SK-N-SH treated with all-trans-retinoic acid at 6 μM for 48 hours (cell line): ENCODE measurements at regions not wholly inside any gene's neighbourhood (a gene's known extent, or its start where the extent isn't known, plus 50 kb on each side); places are given as distances from the start of the nearest gene placed in this dataset.

Experiments
- ATAC-seq: fragments of 200-7000 bp; cut with Tn5 transposase; 3 replicates; pipeline ENCODE4 v1.9.1; 2020; ENCODE audit warnings: mild to moderate bottlenecking, moderate library complexity
- ARNTL ChIP-seq: fragments of 450-650 bp; formaldehyde crosslinking; IDR thresholded peaks from 2 replicates; pipeline ENCODE4 v1.5.0; 2020; ENCODE audit warnings: low read depth, mild to moderate bottlenecking, moderate library complexity, borderline replicate concordance
- BACH2 ChIP-seq: fragments of 250-450 bp; sonication (Bioruptor Pico); IDR thresholded peaks from 2 replicates; pipeline ENCODE4 v1.9.0; 2021; ENCODE audit warnings: mild to moderate bottlenecking, borderline replicate concordance
- CREB5 ChIP-seq: fragments of 250-450 bp; sonication (Bioruptor Pico); IDR thresholded peaks from 2 replicates; pipeline ENCODE4 v1.5.1; 2020; ENCODE audit warnings: low read depth, mild to moderate bottlenecking, moderate library complexity
- CSDC2 ChIP-seq: fragments of 250-450 bp; sonication (Bioruptor Pico); IDR thresholded peaks from 2 replicates; pipeline ENCODE4 v1.5.0; 2020; ENCODE audit warnings: mild to moderate bottlenecking, moderate library complexity
- ESRRG ChIP-seq: fragments of 250-450 bp; sonication (Bioruptor Pico); IDR thresholded peaks from 2 replicates; pipeline ENCODE4 v1.6.1; 2021; ENCODE audit warnings: mild to moderate bottlenecking
- ISL1 ChIP-seq: fragments of 250-450 bp; sonication (Bioruptor Pico); IDR thresholded peaks from 2 replicates; pipeline ENCODE4 v2.1.2; 2022; ENCODE audit warnings: mild to moderate bottlenecking, moderate library complexity
- OSR1 ChIP-seq: fragments of 250-450 bp; sonication (Bioruptor Pico); IDR thresholded peaks from 2 replicates; pipeline ENCODE4 v1.8.0; 2022; ENCODE audit warnings: moderate library complexity, mild to moderate bottlenecking, inconsistent platforms
- PATZ1 ChIP-seq: fragments of 250-450 bp; sonication (Bioruptor Pico); IDR thresholded peaks from 2 replicates; pipeline ENCODE4 v1.8.0; 2020; ENCODE audit warnings: mild to moderate bottlenecking, moderate library complexity, borderline replicate concordance
- PPARA ChIP-seq: fragments of 250-450 bp; sonication (Bioruptor Pico); IDR thresholded peaks from 2 replicates; pipeline ENCODE4 v1.5.0; 2020; ENCODE audit warnings: mild to moderate bottlenecking, borderline replicate concordance
- SNAI2 ChIP-seq: fragments of 250-450 bp; sonication (Bioruptor Pico); IDR thresholded peaks from 2 replicates; pipeline ENCODE4 v1.5.0; 2020; ENCODE audit warnings: mild to moderate bottlenecking, moderate library complexity
- TOX ChIP-seq: fragments of 250-450 bp; sonication (Bioruptor Pico); IDR thresholded peaks from 2 replicates; pipeline ENCODE4 v1.8.0; 2021; ENCODE audit warnings: mild to moderate bottlenecking, moderate library complexity, borderline replicate concordance
- ZC3H10 ChIP-seq: fragments of 250-450 bp; sonication (Bioruptor Pico); IDR thresholded peaks from 2 replicates; pipeline ENCODE4 v1.5.1; 2021; ENCODE audit warnings: mild to moderate bottlenecking, moderate library complexity
- ZFP30 ChIP-seq: fragments of 450-650 bp; formaldehyde crosslinking; IDR thresholded peaks from 2 replicates; pipeline ENCODE4 v1.5.0; 2022; ENCODE audit warnings: mild to moderate bottlenecking, moderate library complexity
- ZNF565 ChIP-seq: fragments of 450-650 bp; formaldehyde crosslinking; conservative IDR thresholded peaks from 2 replicates; pipeline ENCODE4 v1.5.0; 2020; ENCODE audit warnings: low read depth, mild to moderate bottlenecking, moderate library complexity
- ZNF70 ChIP-seq: fragments of 450-650 bp; formaldehyde crosslinking; IDR thresholded peaks from 2 replicates; pipeline ENCODE4 v1.5.0; 2020; ENCODE audit warnings: mild to moderate bottlenecking, moderate library complexity
- ZNF8 ChIP-seq: fragments of 450-650 bp; formaldehyde crosslinking; IDR thresholded peaks from 2 replicates; pipeline ENCODE4 v1.5.0; 2020; ENCODE audit warnings: mild to moderate bottlenecking, moderate library complexity
- TF ChIP-seq, protein P1 (sequence below): fragments of 250-450 bp; sonication (Bioruptor Pico); IDR thresholded peaks from 2 replicates; pipeline ENCODE4 v1.5.1; 2021; ENCODE audit warnings: mild to moderate bottlenecking, moderate library complexity
- TF ChIP-seq, protein P2 (sequence below): fragments of 250-450 bp; sonication (Bioruptor Pico); IDR thresholded peaks from 2 replicates; pipeline ENCODE4 v1.5.0; 2020; ENCODE audit warnings: mild to moderate bottlenecking, moderate library complexity

DNA sequence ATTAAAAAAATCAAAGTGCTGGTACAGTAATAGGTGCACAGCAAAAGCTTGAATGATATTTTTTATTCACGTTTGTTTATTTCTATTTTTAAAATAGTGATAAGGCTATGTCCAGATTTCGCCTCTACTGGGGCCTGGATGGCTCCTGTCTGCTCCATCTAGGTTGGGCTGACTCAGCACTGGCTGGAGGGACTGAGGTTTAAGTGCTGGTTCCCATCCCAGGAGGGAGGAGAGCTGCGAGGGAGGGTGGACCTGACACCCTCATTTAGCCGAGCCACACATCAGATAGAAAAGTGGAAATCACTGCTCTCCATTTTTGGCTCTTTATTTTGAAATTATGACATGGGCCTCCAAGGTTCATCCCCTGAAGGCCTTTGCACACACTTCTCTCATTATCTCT is 95.4 kb upstream of the AGBL1 start:
- no peak for TF ChIP-seq BACH2 (CRISPR knock-in tag)
- TF ChIP-seq ISL1: no peak
- TF ChIP-seq CREB5 (CRISPR knock-in tag): no peak
- no peak for TF ChIP-seq SNAI2
- TF ChIP-seq ZFP30 (CRISPR knock-in tag): peak; percentile 30; the same call in 1 of the 2 replicates

GRCh38 chr15:85986116-85986515 is 93.6 kb upstream of the AGBL1 start:
- no peak for ATAC-seq
- TF ChIP-seq CREB5 (CRISPR knock-in tag) (no peak), SNAI2 (no peak), PPARA (no peak), ZNF565 (no peak), CSDC2 (CRISPR knock-in tag) (no peak), OSR1 (CRISPR knock-in tag) (no peak), ZNF70 (CRISPR knock-in tag) (no peak), ISL1 (no peak), TOX (CRISPR knock-in tag) (no peak)
- TF ChIP-seq, protein P1, sequence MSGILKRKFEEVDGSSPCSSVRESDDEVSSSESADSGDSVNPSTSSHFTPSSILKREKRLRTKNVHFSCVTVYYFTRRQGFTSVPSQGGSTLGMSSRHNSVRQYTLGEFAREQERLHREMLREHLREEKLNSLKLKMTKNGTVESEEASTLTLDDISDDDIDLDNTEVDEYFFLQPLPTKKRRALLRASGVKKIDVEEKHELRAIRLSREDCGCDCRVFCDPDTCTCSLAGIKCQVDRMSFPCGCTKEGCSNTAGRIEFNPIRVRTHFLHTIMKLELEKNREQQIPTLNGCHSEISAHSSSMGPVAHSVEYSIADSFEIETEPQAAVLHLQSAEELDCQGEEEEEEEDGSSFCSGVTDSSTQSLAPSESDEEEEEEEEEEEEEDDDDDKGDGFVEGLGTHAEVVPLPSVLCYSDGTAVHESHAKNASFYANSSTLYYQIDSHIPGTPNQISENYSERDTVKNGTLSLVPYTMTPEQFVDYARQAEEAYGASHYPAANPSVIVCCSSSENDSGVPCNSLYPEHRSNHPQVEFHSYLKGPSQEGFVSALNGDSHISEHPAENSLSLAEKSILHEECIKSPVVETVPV: no peak

More for the DNA sequence above, 95.4 kb upstream of the AGBL1 start:
- ATAC-seq: no peak

DNA sequence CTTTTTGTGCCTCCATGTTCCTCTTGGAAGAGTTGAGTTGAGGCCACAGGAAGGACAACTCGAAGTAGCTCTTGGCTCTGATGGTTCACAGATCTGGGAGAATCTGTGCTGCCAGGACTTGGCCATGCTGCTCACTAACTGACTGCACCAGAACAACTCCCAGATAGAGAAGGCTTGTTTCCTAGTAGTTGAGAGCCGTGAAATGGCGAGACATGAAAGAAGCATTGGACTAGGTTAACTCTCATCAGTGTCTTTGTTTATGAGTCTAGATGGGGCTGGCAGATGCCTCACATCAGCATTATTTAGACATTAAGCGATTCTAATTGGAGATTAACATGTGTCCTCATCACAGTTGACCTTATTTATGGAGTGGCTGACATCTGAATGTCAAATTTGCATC is 92.9 kb upstream of the AGBL1 start:
- no peak for ATAC-seq
- TF ChIP-seq ISL1 (no peak), ESRRG (CRISPR knock-in tag) (no peak), ARNTL (no peak), CSDC2 (CRISPR knock-in tag) (no peak), ZNF8 (CRISPR knock-in tag) (no peak), ZFP30 (CRISPR knock-in tag) (no peak)

- TF ChIP-seq, protein P1: no peak
- TF ChIP-seq ZNF70 (CRISPR knock-in tag) (no peak), ZC3H10 (CRISPR knock-in tag) (no peak), ZNF565 (no peak), PPARA (no peak), PATZ1 (no peak), ZNF8 (CRISPR knock-in tag) (no peak), ZFP30 (CRISPR knock-in tag) (no peak), CSDC2 (CRISPR knock-in tag) (no peak), OSR1 (CRISPR knock-in tag) (no peak), BACH2 (CRISPR knock-in tag) (no peak), ISL1 (no peak)
- TF ChIP-seq, protein P2, sequence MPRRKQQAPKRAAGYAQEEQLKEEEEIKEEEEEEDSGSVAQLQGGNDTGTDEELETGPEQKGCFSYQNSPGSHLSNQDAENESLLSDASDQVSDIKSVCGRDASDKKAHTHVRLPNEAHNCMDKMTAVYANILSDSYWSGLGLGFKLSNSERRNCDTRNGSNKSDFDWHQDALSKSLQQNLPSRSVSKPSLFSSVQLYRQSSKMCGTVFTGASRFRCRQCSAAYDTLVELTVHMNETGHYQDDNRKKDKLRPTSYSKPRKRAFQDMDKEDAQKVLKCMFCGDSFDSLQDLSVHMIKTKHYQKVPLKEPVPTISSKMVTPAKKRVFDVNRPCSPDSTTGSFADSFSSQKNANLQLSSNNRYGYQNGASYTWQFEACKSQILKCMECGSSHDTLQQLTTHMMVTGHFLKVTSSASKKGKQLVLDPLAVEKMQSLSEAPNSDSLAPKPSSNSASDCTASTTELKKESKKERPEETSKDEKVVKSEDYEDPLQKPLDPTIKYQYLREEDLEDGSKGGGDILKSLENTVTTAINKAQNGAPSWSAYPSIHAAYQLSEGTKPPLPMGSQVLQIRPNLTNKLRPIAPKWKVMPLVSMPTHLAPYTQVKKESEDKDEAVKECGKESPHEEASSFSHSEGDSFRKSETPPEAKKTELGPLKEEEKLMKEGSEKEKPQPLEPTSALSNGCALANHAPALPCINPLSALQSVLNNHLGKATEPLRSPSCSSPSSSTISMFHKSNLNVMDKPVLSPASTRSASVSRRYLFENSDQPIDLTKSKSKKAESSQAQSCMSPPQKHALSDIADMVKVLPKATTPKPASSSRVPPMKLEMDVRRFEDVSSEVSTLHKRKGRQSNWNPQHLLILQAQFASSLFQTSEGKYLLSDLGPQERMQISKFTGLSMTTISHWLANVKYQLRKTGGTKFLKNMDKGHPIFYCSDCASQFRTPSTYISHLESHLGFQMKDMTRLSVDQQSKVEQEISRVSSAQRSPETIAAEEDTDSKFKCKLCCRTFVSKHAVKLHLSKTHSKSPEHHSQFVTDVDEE (CRISPR knock-in tag): no peak
- ATAC-seq: no peak
Measured at GRCh38 chr15:85988741-85989140, 90.9 kb upstream of the AGBL1 start.
